ENCODE measurements at regions not wholly inside any gene's neighbourhood (a gene's known extent, or its start where the extent isn't known, plus 50 kb on each side); places are given as distances from the start of the nearest gene placed in this dataset.

GRCh38 chr16:85978291-85978775 is 79.4 kb downstream of the IRF8 start (continued):
- TF ChIP-seq CTCF (IDR thresholded peaks at IDR 0.05 in 2 of 3, conservative IDR thresholded peaks at IDR 0.05 in 1 of 3; ENCODE audit: borderline replicate concordance in 1 of 3, insufficient read depth in 1 of 3, low read depth in 2 of 3, low read length in 2 of 3) = no peak
- no peak for TF ChIP-seq TCF7L2 (IDR thresholded peaks at IDR 0.05; ENCODE audit: borderline replicate concordance, extremely low read depth, insufficient read depth, insufficient read length)
- TF ChIP-seq JUND (IDR thresholded peaks at IDR 0.05) = no peak
- no peak for TF ChIP-seq YY1 (IDR thresholded peaks at IDR 0.05; ENCODE audit: extremely low read depth, insufficient replicate concordance, low read depth, low read length)
- no peak for TF ChIP-seq POLR2A (IDR thresholded peaks at IDR 0.05; ENCODE audit: borderline replicate concordance, extremely low read depth, insufficient read depth, insufficient read length)

- ChIA-PET POLR2A (no interaction called here), RAD21 (ENCODE audit: low non-redundant PET in 1 of 2, low total read pairs in 2 of 2, uncharacterized antibody in 2 of 2, unreplicated experiment in 2 of 2) (no interaction called here), CTCF (interaction anchor here (0.6 kb wide), 1 partner anchor 159 kb away, joined by 3 read pairs; no protein-coding TSS in a partner anchor)
- H3K4me1 ChIP-seq (ENCODE audit: control insufficient read depth in 1 of 2, insufficient read depth in 2 of 2, low read length in 2 of 2) = no peaks in the 10 kb centered on the region
- peaks cover 0 to 4% of the 10 kb centered on the region in 2 experiments; a peak in 1 of 4 replicates for H3K9me3 ChIP-seq (ENCODE audit: control insufficient read depth in 1 of 2, insufficient read depth in 1 of 2, low read depth in 1 of 2, low read length in 2 of 2)
- H3K36me3 ChIP-seq (ENCODE audit: control insufficient read depth in 1 of 2, insufficient read depth in 2 of 2, low read length in 2 of 2) = no peaks in the 10 kb centered on the region
- intact Hi-C loops (cut with micrococcal nuclease) = no loop called here
- H2AFZ ChIP-seq (ENCODE audit: low read depth, low read length, poor library complexity, severe bottlenecking) = no peak overlapping the region
- TF ChIP-seq ZFX (IDR thresholded peaks at IDR 0.05) (no peak), EZH2 (IDR thresholded peaks at IDR 0.05) (no peak), SIN3A (IDR thresholded peaks at IDR 0.05; ENCODE audit: low read depth) (no peak), CEBPB (IDR thresholded peaks at IDR 0.05; ENCODE audit: low read depth) (no peak), MAX (IDR thresholded peaks at IDR 0.05) (no peak), SRF (IDR thresholded peaks at IDR 0.05; ENCODE audit: low read depth) (no peak), ELF1 (IDR thresholded peaks at IDR 0.05; ENCODE audit: borderline replicate concordance, low read depth) (no peak), EGR1 (IDR thresholded peaks at IDR 0.05; ENCODE audit: low read depth) (no peak), POLR2AphosphoS5 (IDR thresholded peaks at IDR 0.05; ENCODE audit: low read depth, low read length) (no peak), SP1 (IDR thresholded peaks at IDR 0.05; ENCODE audit: low read depth) (no peak)
- H3K27ac ChIP-seq (ENCODE audit: low read depth, low read length) = no peak overlapping the region
- H3K4me2 ChIP-seq (ENCODE audit: low read length) = no peak overlapping the region
- H3K79me2 ChIP-seq (ENCODE audit: insufficient read depth, low read length) = no peaks in the 10 kb centered on the region
- H3K9ac ChIP-seq (ENCODE audit: low read length) = no peak overlapping the region
- H3K9me2 ChIP-seq (ENCODE audit: insufficient read depth) = no peaks in the 10 kb centered on the region
- BruUV-seq (replicated peaks) = no TSS peak
- H3K27me3 ChIP-seq (ENCODE audit: insufficient read depth, low read length) = peaks cover 55% of the 10 kb centered on the region
- DNase-seq (ENCODE audit: low read depth, low spot score) (no peak), ATAC-seq (no peak)
- no peaks in the 10 kb centered on the region for H4K20me1 ChIP-seq (ENCODE audit: insufficient read depth)
- H3K4me3 ChIP-seq (replicated peaks in 1 of 2; ENCODE audit: low read depth in 1 of 2, low read length in 2 of 2) = no peak overlapping the region
Measured at GRCh38 chr16:85978976-85979375, 80.0 kb downstream of the IRF8 start.
